HepG2 (cell line): ENCODE measurements at regions not wholly inside any gene's neighbourhood (a gene's known extent, or its start where the extent isn't known, plus 50 kb on each side); places are given as distances from the start of the nearest gene placed in this dataset.

Source experiments
- ATAC-seq: fragments of 200-7000 bp; cut with Tn5 transposase; 3 replicates; pipeline ENCODE4 v1.9.1; 2020; ENCODE audit warnings: mild to moderate bottlenecking, moderate library complexity
- BruUV-seq: library from RNA; stranded (reverse); fragments of 400-500 nt; replicated peaks from 2 replicates; lab custom pipeline; 2021; lab: Mats Ljungman, UMichigan
- CTCF ChIA-PET: fragments of 300-600 bp; formaldehyde crosslinking; extraction: SDS; loops from one replicate; lab custom pipeline; 2021; ENCODE audit warnings: low total read pairs, inconsistent platforms, low intra/inter-chr PET ratio; lab: Yijun Ruan, JAX
- POLR2A ChIA-PET: fragments of 350-600 bp; sonication (Branson Sonifier 250); formaldehyde crosslinking; loops from one replicate; lab custom pipeline; 2020; ENCODE audit warnings: antibody characterized with exemption, inconsistent platforms; lab: Yijun Ruan, JAX
- DNase-seq: peaks from one replicate; pipeline ENCODE4 v3.0.0-alpha.2; 2015; ENCODE audit warnings: low spot score
- FAIRE-seq: peaks from 3 replicates; lab custom pipeline; 2011; peaks lifted over from hg19 to GRCh38; lab: Jason Lieb, UNC
- H2AFZ ChIP-seq: one replicate; pipeline ENCODE4 v1.6.1; 2011; ENCODE audit warnings: low read length, inconsistent platforms
- H3K27ac ChIP-seq: fragments of 300-600 bp; 3 replicates; pipeline ENCODE4 v1.8.0; 2011; ENCODE audit warnings: mixed run types, mild to moderate bottlenecking, mixed read lengths, low read length, inconsistent platforms; ENCODE audit not compliant: insufficient read depth; ENCODE audit errors: extremely low read length
- H3K27me3 ChIP-seq, 2 experiments: fragments of 200-600 bp in 1 of 2; 2 replicates in 1 of 2; 3 replicates in 1 of 2; pipeline versions ENCODE4 v1.6.0 to v1.8.0; 2011; ENCODE audit warnings: low read length in 2 of 2, mild to moderate bottlenecking in 2 of 2, moderate library complexity in 2 of 2, inconsistent platforms in 1 of 2; ENCODE audit not compliant: insufficient read depth in 2 of 2, control insufficient read depth in 1 of 2
- H3K36me3 ChIP-seq, 2 experiments: fragments of 200-600 bp in 1 of 2; replicated peaks in 1 of 2; 2 replicates in 1 of 2; 3 replicates in 1 of 2; pipeline versions ENCODE4 v1.5.1 to v1.8.0; 2011; ENCODE audit warnings: low read length in 2 of 2, inconsistent platforms in 1 of 2; ENCODE audit not compliant: insufficient read depth in 2 of 2, control insufficient read depth in 1 of 2
- H3K4me1 ChIP-seq: 2 replicates; pipeline ENCODE4 v1.5.1; 2012; ENCODE audit warnings: low read length, inconsistent platforms; ENCODE audit not compliant: insufficient read depth
- H3K4me2 ChIP-seq: 2 replicates; pipeline ENCODE4 v1.6.0; 2011; ENCODE audit warnings: low read depth, low read length, inconsistent platforms
- H3K4me3 ChIP-seq, 3 experiments: fragments of 200-600 bp in 1 of 3; sonication (generic), shearing (Covaris generic) in 1 of 3; replicated peaks in 1 of 3; 2 replicates each; pipeline ENCODE4 v1.5.1; 2011 to 2016; ENCODE audit warnings: low read length in 3 of 3, inconsistent platforms in 2 of 3, low read depth in 2 of 3, mild to moderate bottlenecking in 2 of 3, control low read depth in 1 of 3, mixed read lengths in 1 of 3; ENCODE audit not compliant: insufficient read depth in 1 of 3
- H3K79me2 ChIP-seq: one replicate; pipeline ENCODE4 v1.6.1; 2011; ENCODE audit warnings: low read length, inconsistent platforms; ENCODE audit not compliant: insufficient read depth
- H3K9ac ChIP-seq: 2 replicates; pipeline ENCODE4 v1.6.0; 2011; ENCODE audit warnings: mild to moderate bottlenecking, low read depth, low read length, inconsistent platforms; ENCODE audit not compliant: insufficient read depth
- H3K9me3 ChIP-seq: 2 replicates; pipeline ENCODE4 v1.5.1; 2012; ENCODE audit warnings: mild to moderate bottlenecking, low read length
- H4K20me1 ChIP-seq: 2 replicates; pipeline ENCODE4 v1.6.0; 2011; ENCODE audit warnings: inconsistent platforms, mild to moderate bottlenecking, low read length, moderate library complexity; ENCODE audit not compliant: insufficient read depth
- ARNT2 ChIP-seq: sonication (generic); formaldehyde crosslinking; IDR thresholded peaks from 2 replicates; pipeline ENCODE4 v1.8.0; 2022; ENCODE audit warnings: mild to moderate bottlenecking, low read depth, missing genetic modification reagents, moderate library complexity
- IRF9 ChIP-seq: sonication (generic); formaldehyde crosslinking; IDR thresholded peaks from 2 replicates; pipeline ENCODE4 v1.8.0; 2022; ENCODE audit warnings: missing genetic modification reagents, mild to moderate bottlenecking, borderline replicate concordance
- JDP2 ChIP-seq: sonication (generic); formaldehyde crosslinking; IDR thresholded peaks from 2 replicates; pipeline ENCODE4 v1.8.1; 2022; ENCODE audit warnings: missing genetic modification reagents, borderline replicate concordance
- KAT2B ChIP-seq: fragments of 150-350 bp; IDR thresholded peaks from 2 replicates; pipeline ENCODE4 v1.6.1; 2014; ENCODE audit warnings: low read depth, low read length, borderline replicate concordance
- MTF1 ChIP-seq: sonication (generic); formaldehyde crosslinking; IDR thresholded peaks from 2 replicates; pipeline ENCODE4 v1.5.0; 2020; ENCODE audit warnings: missing genetic modification reagents
- WIZ ChIP-seq: sonication (generic); formaldehyde crosslinking; IDR thresholded peaks from 2 replicates; pipeline ENCODE4 v1.5.1; 2020; ENCODE audit warnings: mild to moderate bottlenecking, missing genetic modification reagents
- ZNF18 ChIP-seq: sonication (generic); formaldehyde crosslinking; IDR thresholded peaks from 2 replicates; pipeline ENCODE4 v1.8.0; 2022; ENCODE audit warnings: mild to moderate bottlenecking, missing genetic modification reagents; ENCODE audit not compliant: insufficient replicate concordance
- ZNF552 ChIP-seq: sonication (generic); formaldehyde crosslinking; IDR thresholded peaks from 2 replicates; pipeline ENCODE4 v1.9.0; 2022; ENCODE audit warnings: missing genetic modification reagents, mild to moderate bottlenecking, borderline replicate concordance
- ZNF670 ChIP-seq: sonication (generic); formaldehyde crosslinking; IDR thresholded peaks from 2 replicates; pipeline ENCODE4 v1.8.0; 2022; ENCODE audit warnings: mild to moderate bottlenecking, missing genetic modification reagents, borderline replicate concordance
- ZSCAN12 ChIP-seq: sonication (generic); formaldehyde crosslinking; IDR thresholded peaks from 2 replicates; pipeline ENCODE4 v1.9.0; 2021; ENCODE audit warnings: mild to moderate bottlenecking, missing genetic modification reagents
- in situ Hi-C: cut with HindIII; loops from 2 replicates; pipeline ENCODE4 v1.10.0; 2017; ENCODE audit warnings: low pct_unique_long_range_greater_than_20kb; ENCODE audit not compliant: extremely low pct_ligation_motif_present
- intact Hi-C: fragments of 100-400 bp; cut with micrococcal nuclease; formaldehyde crosslinking; loops from one replicate; pipeline ENCODE4 v1.10.0; 2022; ENCODE audit not compliant: unreplicated experiment

DNA sequence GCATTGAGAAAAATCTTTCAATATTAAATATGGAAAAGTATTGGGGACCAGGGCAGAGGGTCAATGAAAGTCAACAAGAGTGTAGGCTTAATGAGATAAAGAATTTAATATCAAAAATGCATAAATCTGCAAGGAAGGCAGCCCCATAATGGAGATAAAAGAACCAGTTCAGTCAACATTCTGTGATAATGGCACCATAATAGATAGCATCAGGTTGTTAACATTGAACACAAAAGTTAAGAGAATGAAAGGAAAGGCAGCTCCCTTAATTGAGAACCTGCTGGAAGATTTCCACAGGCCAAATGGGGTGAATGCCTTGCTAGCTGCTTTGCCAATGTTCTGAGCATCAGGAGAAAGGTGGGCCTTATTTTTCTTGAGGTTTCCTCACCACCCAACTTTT, 60.4 kb upstream of the TMEM33 start:
- Histone ChIP-seq H3K79me2 (no peaks in the 10 kb centered on the region), H3K9me3 (no peaks in the 10 kb centered on the region), H3K4me1 (no peaks in the 10 kb centered on the region), H4K20me1 (no peaks in the 10 kb centered on the region), H2AFZ (no peak overlapping the region), H3K27ac (no peak overlapping the region), H3K4me3 (no peak overlapping the region), H3K9ac (no peak overlapping the region), H3K27me3 (peaks cover 0 to 35% of the 10 kb centered on the region in 2 experiments; a peak in 4 of 5 replicates), H3K36me3 (no peaks in the 10 kb centered on the region), H3K4me2 (no peak overlapping the region)
- FAIRE-seq, result no peak
- TF ChIP-seq ZNF670 (CRISPR knock-in tag) (no peak), ZNF18 (no peak), JDP2 (CRISPR knock-in tag) (no peak), ZNF552 (CRISPR knock-in tag) (no peak), ARNT2 (CRISPR knock-in tag) (no peak), IRF9 (CRISPR knock-in tag) (no peak), WIZ (CRISPR knock-in tag) (no peak), KAT2B (no peak), ZSCAN12 (no peak), MTF1 (no peak)
- BruUV-seq, result no TSS peak
- intact Hi-C loops (no loop called here), in situ Hi-C loops (no loop called here)
- no peak for DNase-seq
- ChIA-PET CTCF (no interaction called here), POLR2A (no interaction called here)
- ATAC-seq, result no peak
